ENCODE measurements at regions not wholly inside any gene's neighbourhood (a gene's known extent, or its start where the extent isn't known, plus 50 kb on each side); places are given as distances from the start of the nearest gene placed in this dataset.

DNA sequence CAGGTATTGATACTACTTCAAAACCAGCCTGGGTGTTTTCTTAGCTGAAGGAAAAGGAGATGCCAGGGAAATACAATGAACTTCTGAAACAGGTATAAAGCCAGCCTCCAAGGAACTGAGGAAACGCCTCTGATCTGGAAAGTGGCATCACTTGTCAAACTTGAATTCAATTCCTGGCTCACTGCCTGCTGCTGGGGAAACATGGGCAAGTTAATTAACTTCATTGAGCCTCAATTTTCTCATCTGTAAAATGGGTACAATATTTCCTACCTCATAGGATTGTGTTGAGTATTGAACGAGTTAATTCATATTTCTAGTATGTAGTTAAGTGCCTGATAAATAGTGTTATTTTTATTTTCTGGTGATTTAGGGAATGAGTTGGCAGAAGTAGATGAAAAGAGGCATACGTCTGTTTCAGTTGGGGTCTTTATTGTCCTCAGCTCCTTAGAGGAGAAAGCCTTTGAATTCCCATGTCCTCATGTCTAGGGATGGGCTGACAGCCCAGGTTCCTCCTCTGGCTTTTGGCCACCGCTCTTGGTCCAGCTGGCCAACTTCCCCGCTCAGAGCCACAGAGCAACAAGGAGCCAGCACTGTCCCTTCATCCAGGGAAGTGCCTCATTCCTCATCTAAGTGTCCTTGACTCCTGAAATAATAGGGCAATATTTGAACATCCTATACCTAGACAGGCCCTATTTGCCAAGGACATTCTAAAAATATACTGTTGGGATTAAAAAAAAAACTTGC is 210.5 kb upstream of the GATA6 start:
- POLR2A ChIA-PET: no interaction called here
- Histone ChIP-seq H3K9ac (replicated peaks; ENCODE audit: extremely low read depth, insufficient read depth, low read length) (no peak overlapping the region), H3K27me3 (ENCODE audit: control insufficient read depth in 2 of 2, insufficient read depth in 2 of 2, low read length in 2 of 2) (peaks cover 5 to 9% of the 10 kb centered on the region in 2 experiments), H3K27ac (ENCODE audit: insufficient read depth, low read depth, low read length) (no peak overlapping the region), H3K9me1 (replicated peaks; ENCODE audit: control insufficient read depth, extremely low read depth, insufficient read depth, low read length) (no peaks in the 10 kb centered on the region), H3K4me3 (replicated peaks in 1 of 3; ENCODE audit: insufficient read depth in 1 of 3, low read depth in 1 of 3, low read length in 3 of 3) (no peak overlapping the region), H3K9me3 (replicated peaks; ENCODE audit: control insufficient read depth, insufficient read depth, low read length) (no peaks in the 10 kb centered on the region), H3K36me3 (ENCODE audit: control insufficient read depth in 2 of 2, extremely low read depth in 1 of 2, insufficient read depth in 2 of 2, low read length in 2 of 2) (no peaks in the 10 kb centered on the region), H4K20me1 (replicated peaks; ENCODE audit: control insufficient read depth, extremely low read depth, insufficient read depth, low read length) (no peaks in the 10 kb centered on the region), H2AFZ (ENCODE audit: low read depth, low read length) (no peak overlapping the region), H3K4me2 (ENCODE audit: insufficient read depth, low read length) (no peak overlapping the region), H3K79me2 (ENCODE audit: control insufficient read depth, insufficient read depth, low read length) (no peaks in the 10 kb centered on the region), H3K4me1 (ENCODE audit: control insufficient read depth, extremely low read depth, insufficient read depth, low read length) (no peaks in the 10 kb centered on the region)
- DNase-seq (ENCODE audit: low read depth, low spot score) (no peak), FAIRE-seq (no peak)
- BruUV-seq (replicated peaks): no TSS peak
- dilution Hi-C loops (cut with MboI; ENCODE audit: extremely low pct_ligation_motif_present, low sequenced_read_pairs): no loop called here
- TF ChIP-seq POLR2AphosphoS5 (IDR thresholded peaks at IDR 0.05; ENCODE audit: insufficient read depth, low read depth, low read length): no peak
- TF ChIP-seq, protein P1, sequence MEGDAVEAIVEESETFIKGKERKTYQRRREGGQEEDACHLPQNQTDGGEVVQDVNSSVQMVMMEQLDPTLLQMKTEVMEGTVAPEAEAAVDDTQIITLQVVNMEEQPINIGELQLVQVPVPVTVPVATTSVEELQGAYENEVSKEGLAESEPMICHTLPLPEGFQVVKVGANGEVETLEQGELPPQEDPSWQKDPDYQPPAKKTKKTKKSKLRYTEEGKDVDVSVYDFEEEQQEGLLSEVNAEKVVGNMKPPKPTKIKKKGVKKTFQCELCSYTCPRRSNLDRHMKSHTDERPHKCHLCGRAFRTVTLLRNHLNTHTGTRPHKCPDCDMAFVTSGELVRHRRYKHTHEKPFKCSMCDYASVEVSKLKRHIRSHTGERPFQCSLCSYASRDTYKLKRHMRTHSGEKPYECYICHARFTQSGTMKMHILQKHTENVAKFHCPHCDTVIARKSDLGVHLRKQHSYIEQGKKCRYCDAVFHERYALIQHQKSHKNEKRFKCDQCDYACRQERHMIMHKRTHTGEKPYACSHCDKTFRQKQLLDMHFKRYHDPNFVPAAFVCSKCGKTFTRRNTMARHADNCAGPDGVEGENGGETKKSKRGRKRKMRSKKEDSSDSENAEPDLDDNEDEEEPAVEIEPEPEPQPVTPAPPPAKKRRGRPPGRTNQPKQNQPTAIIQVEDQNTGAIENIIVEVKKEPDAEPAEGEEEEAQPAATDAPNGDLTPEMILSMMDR (IDR thresholded peaks at IDR 0.05; ENCODE audit: extremely low read depth in 1 of 2, insufficient read depth in 1 of 2, low read depth in 1 of 2, low read length in 2 of 2): no peak
- TF ChIP-seq, protein P2, sequence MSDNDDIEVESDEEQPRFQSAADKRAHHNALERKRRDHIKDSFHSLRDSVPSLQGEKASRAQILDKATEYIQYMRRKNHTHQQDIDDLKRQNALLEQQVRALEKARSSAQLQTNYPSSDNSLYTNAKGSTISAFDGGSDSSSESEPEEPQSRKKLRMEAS (IDR thresholded peaks at IDR 0.05; ENCODE audit: insufficient read depth, insufficient read length): no peak
- intact Hi-C loops (cut with micrococcal nuclease): no loop called here
- CTCF ChIA-PET: interaction anchor here (1.0 to 7.6 kb wide), 3 partner anchors 16 to 45 kb away, joined by 3 to 148 read pairs (median 3); no protein-coding TSS in a partner anchor

DNA sequence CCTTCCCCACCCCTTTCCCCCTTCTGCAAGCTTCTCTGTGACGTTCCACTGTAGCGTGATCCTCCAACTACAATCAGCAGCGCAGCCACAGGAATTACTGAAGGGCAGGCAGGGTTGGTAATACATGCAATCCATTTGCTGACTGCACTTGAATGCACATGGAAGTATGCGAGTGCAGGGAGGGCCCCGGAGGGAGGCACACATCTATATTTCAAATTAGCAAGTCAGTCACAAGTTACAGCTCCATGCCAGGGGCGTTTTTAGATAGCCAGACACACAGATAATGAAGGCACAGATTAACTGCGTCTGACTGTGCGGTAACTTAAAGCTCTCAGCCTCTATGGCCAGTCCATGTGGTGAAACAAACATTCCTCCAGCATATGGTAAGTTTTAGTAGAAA is 209.2 kb upstream of the GATA6 start:
- FAIRE-seq: no peak
- DNase-seq (ENCODE audit: low read depth, low spot score): no peak
- H2AFZ ChIP-seq (ENCODE audit: low read depth, low read length): no peak overlapping the region
- no peaks in the 10 kb centered on the region for H3K4me1 ChIP-seq (ENCODE audit: control insufficient read depth, extremely low read depth, insufficient read depth, low read length)
- no peak overlapping the region for H3K4me3 ChIP-seq (replicated peaks in 1 of 3; ENCODE audit: insufficient read depth in 1 of 3, low read depth in 1 of 3, low read length in 3 of 3)
- no peaks in the 10 kb centered on the region for H4K20me1 ChIP-seq (replicated peaks; ENCODE audit: control insufficient read depth, extremely low read depth, insufficient read depth, low read length)
- no peaks in the 10 kb centered on the region for H3K9me3 ChIP-seq (replicated peaks; ENCODE audit: control insufficient read depth, insufficient read depth, low read length)
- no peak overlapping the region for H3K27ac ChIP-seq (ENCODE audit: insufficient read depth, low read depth, low read length)
- no peaks in the 10 kb centered on the region for H3K36me3 ChIP-seq (ENCODE audit: control insufficient read depth in 2 of 2, extremely low read depth in 1 of 2, insufficient read depth in 2 of 2, low read length in 2 of 2)
- dilution Hi-C loops (cut with MboI; ENCODE audit: extremely low pct_ligation_motif_present, low sequenced_read_pairs) (no loop called here), intact Hi-C loops (cut with micrococcal nuclease) (no loop called here)
- no peak for TF ChIP-seq FOS (IDR thresholded peaks at IDR 0.05; ENCODE audit: borderline replicate concordance, insufficient read depth, low read length)
- H3K79me2 ChIP-seq (ENCODE audit: control insufficient read depth, insufficient read depth, low read length): no peaks in the 10 kb centered on the region
- BruUV-seq (replicated peaks): no TSS peak
- peaks cover 5 to 9% of the 10 kb centered on the region in 2 experiments for H3K27me3 ChIP-seq (ENCODE audit: control insufficient read depth in 2 of 2, insufficient read depth in 2 of 2, low read length in 2 of 2)
- ChIA-PET POLR2A (no interaction called here), CTCF (interaction anchor here (1.3 to 7.6 kb wide), 3 partner anchors 14 to 603 kb away, joined by 3 to 148 read pairs (median 4); no protein-coding TSS in a partner anchor)
- no peak overlapping the region for H3K4me2 ChIP-seq (ENCODE audit: insufficient read depth, low read length)
- H3K9me1 ChIP-seq (replicated peaks; ENCODE audit: control insufficient read depth, extremely low read depth, insufficient read depth, low read length): no peaks in the 10 kb centered on the region
- no peak overlapping the region for H3K9ac ChIP-seq (replicated peaks; ENCODE audit: extremely low read depth, insufficient read depth, low read length)

All from endothelial cell of umbilical vein (primary cell).